HL-60 (cell line): ENCODE measurements at regions not wholly inside any gene's neighbourhood (a gene's known extent, or its start where the extent isn't known, plus 50 kb on each side); places are given as distances from the start of the nearest gene placed in this dataset.

Experiments
- DNase-seq, 2 experiments: peaks; one replicate each; pipeline ENCODE4 v3.0.0-alpha.2; 2010 to 2020; ENCODE audit warnings: low read depth in 1 of 2, low spot score in 1 of 2
- H3K27ac ChIP-seq: fragments of 250-450 bp; sonication (Bioruptor Pico); replicated peaks from 2 replicates; pipeline ENCODE4 v1.5.1; 2020; ENCODE audit warnings: mild to moderate bottlenecking, moderate library complexity
- H3K27me3 ChIP-seq: fragments of 250-450 bp; sonication (Bioruptor Pico); 2 replicates; pipeline ENCODE4 v1.5.1; 2021; ENCODE audit warnings: mild to moderate bottlenecking, moderate library complexity; ENCODE audit not compliant: insufficient read depth, poor library complexity, severe bottlenecking
- H3K4me3 ChIP-seq: replicated peaks from 2 replicates; pipeline ENCODE4 v1.5.1; 2011; ENCODE audit warnings: mild to moderate bottlenecking, control low read depth, low read length; ENCODE audit not compliant: insufficient read depth
- CTCF ChIP-seq: IDR thresholded peaks from one replicate; pipeline ENCODE4 v1.5.1; 2011; ENCODE audit warnings: low read length, control low read depth, inconsistent platforms; ENCODE audit not compliant: insufficient read depth
- GABPA ChIP-seq: IDR thresholded peaks from 2 replicates; pipeline ENCODE4 v1.6.1; 2012; ENCODE audit warnings: low read depth
- POLR2AphosphoS5 ChIP-seq: IDR thresholded peaks from 2 replicates; pipeline ENCODE4 v1.6.1; 2012; ENCODE audit warnings: low read depth
- REST ChIP-seq: IDR thresholded peaks from 2 replicates; pipeline ENCODE4 v1.6.1; 2012; ENCODE audit warnings: low read depth; ENCODE audit not compliant: insufficient replicate concordance
- SPI1 ChIP-seq: IDR thresholded peaks from 2 replicates; pipeline ENCODE4 v1.6.1; 2012; ENCODE audit warnings: low read depth, mild to moderate bottlenecking, borderline replicate concordance

- H3K27me3 ChIP-seq = no peaks in the 10 kb centered on the region
- H3K27ac ChIP-seq = no peak overlapping the region
- DNase-seq = no peak
- no peak overlapping the region for H3K4me3 ChIP-seq
- TF ChIP-seq SPI1 (no peak), POLR2AphosphoS5 (no peak), GABPA (no peak), REST (no peak), CTCF (no peak)
Observed at GRCh38 chr9:21590058-21590996, 108.2 kb upstream of the IFNE start.

- peak; percentile 13 to 58 for DNase-seq
- Histone ChIP-seq H3K4me3 (no peak overlapping the region), H3K27me3 (no peaks in the 10 kb centered on the region), H3K27ac (no peak overlapping the region)
- no peak for TF ChIP-seq SPI1
- TF ChIP-seq POLR2AphosphoS5 = no peak
- no peak for TF ChIP-seq REST
- no peak for TF ChIP-seq CTCF
- no peak for TF ChIP-seq GABPA
Observed at GRCh38 chr9:21591221-21592062, 109.3 kb upstream of the IFNE start.

- DNase-seq = no peak
- Histone ChIP-seq H3K27me3 (no peaks in the 10 kb centered on the region), H3K4me3 (no peak overlapping the region), H3K27ac (no peak overlapping the region)
- TF ChIP-seq GABPA (no peak), POLR2AphosphoS5 (no peak), REST (no peak), SPI1 (no peak), CTCF (no peak)
Observed at GRCh38 chr9:21592063-21592338, 109.9 kb upstream of the IFNE start.
